ENCODE measurements at regions not wholly inside any gene's neighbourhood (a gene's known extent, or its start where the extent isn't known, plus 50 kb on each side); places are given as distances from the start of the nearest gene placed in this dataset.

GRCh38 chr11:106410902-106411301 is 333.4 kb downstream of the AASDHPPT start:
- TF ChIP-seq EGR1 (IDR thresholded peaks at IDR 0.05; ENCODE audit: low read depth in 2 of 2) (no peak), FOXA1 (IDR thresholded peaks at IDR 0.05) (no peak), CTCF (IDR thresholded peaks at IDR 0.05; ENCODE audit: low read depth, low read length, missing input control) (no peak), REST (IDR thresholded peaks at IDR 0.05) (no peak), SP1 (IDR thresholded peaks at IDR 0.05) (no peak), NR2F2 (IDR thresholded peaks at IDR 0.05) (no peak), YY1 (IDR thresholded peaks at IDR 0.05) (no peak), RAD21 (IDR thresholded peaks at IDR 0.05) (no peak), GABPA (IDR thresholded peaks at IDR 0.05 in 1 of 2, conservative IDR thresholded peaks at IDR 0.05 in 1 of 2) (no peak), TAF1 (conservative IDR thresholded peaks at IDR 0.05) (no peak), JUND (IDR thresholded peaks at IDR 0.05) (no peak), ATF3 (IDR thresholded peaks at IDR 0.05) (no peak), RXRA (IDR thresholded peaks at IDR 0.05) (no peak), ZBTB33 (IDR thresholded peaks at IDR 0.05) (no peak)
